OCI-LY1 (cell line): ENCODE measurements at regions not wholly inside any gene's neighbourhood (a gene's known extent, or its start where the extent isn't known, plus 50 kb on each side); places are given as distances from the start of the nearest gene placed in this dataset.
A peak's percentile ranks its signal among the peaks of the same experiment; 100 is the strongest.

Experiments used
- H2AFZ ChIP-seq: fragments of 200-600 bp; sonication (generic), shearing (Covaris generic); 2 replicates; pipeline ENCODE4 v1.6.0; 2014; ENCODE audit warnings: antibody characterized with exemption, mild to moderate bottlenecking, low read length
- H3F3A ChIP-seq: fragments of 200-600 bp; sonication (generic), shearing (Covaris generic); 2 replicates; pipeline ENCODE4 v1.6.0; 2014; ENCODE audit warnings: mild to moderate bottlenecking, antibody characterized with exemption, low read length, moderate library complexity; ENCODE audit not compliant: insufficient read depth
- H3K27ac ChIP-seq: fragments of 200-600 bp; sonication (generic); 2 replicates; pipeline ENCODE4 v1.5.1; 2014; ENCODE audit warnings: low read length, mixed run types, mild to moderate bottlenecking, low read depth; ENCODE audit not compliant: poor library complexity, severe bottlenecking
- H3K27me3 ChIP-seq: fragments of 200-600 bp; sonication (generic); 2 replicates; pipeline ENCODE4 v1.6.0; 2014; ENCODE audit warnings: antibody characterized with exemption, mild to moderate bottlenecking, low read length, moderate library complexity; ENCODE audit not compliant: insufficient read depth
- H3K36me3 ChIP-seq: fragments of 200-600 bp; sonication (generic); 2 replicates; pipeline ENCODE4 v1.6.1; 2014; ENCODE audit warnings: mild to moderate bottlenecking, antibody characterized with exemption, low read length, moderate library complexity, mixed read lengths; ENCODE audit not compliant: insufficient read depth
- H3K4me1 ChIP-seq: fragments of 200-600 bp; sonication (generic); 2 replicates; pipeline ENCODE4 v1.5.1; 2014; ENCODE audit warnings: mild to moderate bottlenecking, low read length, moderate library complexity; ENCODE audit not compliant: insufficient read depth, severe bottlenecking
- H3K4me2 ChIP-seq: fragments of 200-600 bp; sonication (generic), shearing (Covaris generic); 2 replicates; pipeline ENCODE4 v1.6.1; 2014; ENCODE audit warnings: low read length
- H3K4me3 ChIP-seq: fragments of 200-600 bp; sonication (generic); 2 replicates; pipeline ENCODE4 v1.5.1; 2014; ENCODE audit warnings: low read length, low read depth, mild to moderate bottlenecking, mixed read lengths; ENCODE audit not compliant: poor library complexity, severe bottlenecking
- H3K79me2 ChIP-seq: fragments of 200-600 bp; shearing (Covaris generic); 2 replicates; pipeline ENCODE4 v1.6.1; 2016; ENCODE audit warnings: mixed run types, low read length, mixed read lengths; ENCODE audit not compliant: insufficient read depth
- H3K9ac ChIP-seq: fragments of 200-600 bp; sonication (generic), shearing (Covaris generic); 2 replicates; pipeline ENCODE4 v1.6.1; 2014; ENCODE audit warnings: mild to moderate bottlenecking, low read length, mixed read lengths
- H3K9me2 ChIP-seq: fragments of 200-600 bp; sonication (generic), shearing (Covaris generic); 2 replicates; pipeline ENCODE4 v1.6.1; 2014; ENCODE audit warnings: low read depth, mild to moderate bottlenecking, low read length, mixed read lengths
- H3K9me3 ChIP-seq: fragments of 200-600 bp; shearing (Covaris generic); 2 replicates; pipeline ENCODE4 v1.6.1; 2014; ENCODE audit warnings: low read length, mixed read lengths
- H4K20me1 ChIP-seq: fragments of 200-600 bp; sonication (generic), shearing (Covaris generic); 2 replicates; pipeline ENCODE4 v1.6.0; 2016; ENCODE audit warnings: mild to moderate bottlenecking, low read length; ENCODE audit not compliant: insufficient read depth
- CTCF ChIP-seq: fragments of 200-600 bp; sonication (generic), shearing (Covaris generic); IDR thresholded peaks from 2 replicates; pipeline ENCODE4 v1.5.1; 2017; ENCODE audit warnings: mild to moderate bottlenecking, antibody characterized with exemption, low read length, moderate library complexity, mixed read lengths
- EZH2 ChIP-seq: fragments of 200-600 bp; sonication (generic), shearing (Covaris generic); IDR thresholded peaks from 2 replicates; pipeline ENCODE4 v1.8.0; 2017; ENCODE audit warnings: borderline replicate concordance, mixed run types, mild to moderate bottlenecking, antibody characterized with exemption, low read length, moderate library complexity, mixed read lengths

DNA sequence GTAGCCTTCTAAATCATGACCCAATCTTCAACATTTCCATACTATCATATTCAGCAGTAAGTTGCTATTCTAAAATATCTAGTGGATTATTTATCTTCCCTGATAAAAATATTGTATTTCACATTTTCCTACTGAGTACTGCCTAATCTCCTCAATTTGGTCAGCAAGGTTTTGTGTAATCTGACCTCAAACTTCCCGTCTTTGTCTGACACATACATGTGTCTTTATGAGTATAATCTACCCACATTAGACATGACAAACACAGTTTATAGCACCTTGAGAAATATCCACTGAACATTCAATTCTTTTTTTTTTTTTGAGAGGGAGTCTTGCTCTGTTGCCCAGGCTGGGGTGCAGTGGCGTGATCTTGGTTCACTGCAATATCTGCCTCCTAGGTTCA, 113.7 kb upstream of the LUZP2 start:
- H2AFZ ChIP-seq: no peak overlapping the region
- no peaks in the 10 kb centered on the region for H3K9me3 ChIP-seq
- no peak overlapping the region for H3K4me3 ChIP-seq
- H3K27me3 ChIP-seq: no peaks in the 10 kb centered on the region
- no peak overlapping the region for H3K9ac ChIP-seq
- H3K9me2 ChIP-seq: no peaks in the 10 kb centered on the region
- no peak overlapping the region for H3K27ac ChIP-seq
- H3K36me3 ChIP-seq: no peaks in the 10 kb centered on the region
- H3K79me2 ChIP-seq: no peaks in the 10 kb centered on the region
- TF ChIP-seq CTCF: no peak
- no peak for TF ChIP-seq EZH2
- no peaks in the 10 kb centered on the region for H4K20me1 ChIP-seq
- no peaks in the 10 kb centered on the region for H3F3A ChIP-seq
- no peaks in the 10 kb centered on the region for H3K4me1 ChIP-seq
- H3K4me2 ChIP-seq: no peak overlapping the region

DNA sequence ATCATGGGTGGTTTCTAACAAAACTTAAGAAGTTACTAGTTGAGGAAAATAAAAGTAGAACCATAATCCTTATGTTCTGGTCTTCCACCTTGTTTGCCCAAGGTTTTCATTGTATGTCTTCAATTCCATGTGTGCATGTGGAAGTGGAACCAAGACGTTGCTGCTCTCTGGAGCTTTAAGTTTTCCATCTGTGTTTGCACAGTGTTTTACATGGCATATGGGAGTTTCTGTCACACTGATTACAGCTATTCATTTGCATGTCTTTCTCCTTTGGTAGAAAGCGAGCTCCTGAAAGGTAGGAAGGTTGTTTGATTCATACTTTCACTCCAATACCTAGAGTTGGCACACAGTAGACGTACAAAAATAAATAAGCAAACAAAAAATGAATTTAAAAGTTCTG, 112.6 kb upstream of the LUZP2 start:
- TF ChIP-seq EZH2 (no peak), CTCF (no peak)
- Histone ChIP-seq H3K36me3 (no peaks in the 10 kb centered on the region), H3F3A (no peaks in the 10 kb centered on the region), H3K27ac (no peak overlapping the region), H2AFZ (no peak overlapping the region), H3K9ac (no peak overlapping the region), H3K4me2 (no peak overlapping the region), H3K4me3 (no peak overlapping the region), H3K9me3 (no peaks in the 10 kb centered on the region), H3K9me2 (no peaks in the 10 kb centered on the region), H4K20me1 (no peaks in the 10 kb centered on the region), H3K79me2 (no peaks in the 10 kb centered on the region), H3K4me1 (no peaks in the 10 kb centered on the region), H3K27me3 (no peaks in the 10 kb centered on the region)

DNA sequence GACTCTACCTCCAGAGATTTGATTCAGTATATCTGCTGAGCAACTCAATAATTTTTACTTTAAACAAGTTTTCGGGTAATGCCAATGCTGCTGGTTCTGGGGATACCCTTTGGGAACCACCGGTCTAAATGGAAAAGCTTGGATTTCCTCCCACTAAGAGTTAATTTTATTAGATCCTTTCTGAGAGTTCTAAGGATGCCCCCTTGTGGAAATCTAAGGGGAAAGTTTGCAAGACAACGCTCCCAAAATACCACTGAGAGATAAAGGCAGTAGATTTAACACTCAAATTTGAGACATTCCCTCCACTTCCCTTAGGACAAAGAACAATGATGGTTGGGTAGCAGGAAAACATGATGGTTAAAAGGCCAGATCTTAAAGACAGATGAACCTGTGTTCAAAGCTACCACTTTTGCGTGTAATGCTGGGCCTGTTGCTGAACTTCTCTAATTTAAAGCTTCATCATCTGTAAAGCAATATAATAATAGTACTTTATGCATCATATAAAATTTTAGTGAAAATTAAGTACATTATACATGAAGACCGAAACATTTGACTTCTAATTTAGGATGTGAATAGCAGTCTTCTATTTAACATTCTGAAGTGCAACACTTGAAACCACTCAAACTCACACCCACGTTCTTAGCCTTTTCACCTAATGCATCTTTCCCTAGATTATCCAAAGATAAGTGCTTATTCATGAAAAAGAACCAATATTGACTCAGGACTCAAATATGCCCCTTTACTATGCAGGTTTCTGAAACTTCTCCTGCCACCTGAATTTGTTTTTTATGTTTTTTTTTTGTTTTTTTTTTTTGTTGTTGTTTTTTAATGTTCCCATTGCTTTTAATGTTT, 110.1 kb upstream of the LUZP2 start:
- H3K9me2 ChIP-seq: no peaks in the 10 kb centered on the region
- no peaks in the 10 kb centered on the region for H3K79me2 ChIP-seq
- no peak overlapping the region for H3K4me2 ChIP-seq
- H2AFZ ChIP-seq: no peak overlapping the region
- H4K20me1 ChIP-seq: no peaks in the 10 kb centered on the region
- H3K9ac ChIP-seq: no peak overlapping the region
- no peaks in the 10 kb centered on the region for H3K27me3 ChIP-seq
- no peaks in the 10 kb centered on the region for H3K9me3 ChIP-seq
- no peak overlapping the region for H3K27ac ChIP-seq
- no peaks in the 10 kb centered on the region for H3K36me3 ChIP-seq
- TF ChIP-seq EZH2 (no peak), CTCF (peak; percentile 41; the same call in 1 of the 2 replicates)
- H3K4me3 ChIP-seq: no peak overlapping the region
- H3K4me1 ChIP-seq: no peaks in the 10 kb centered on the region
- no peaks in the 10 kb centered on the region for H3F3A ChIP-seq
